ENCODE measurements at regions not wholly inside any gene's neighbourhood (a gene's known extent, or its start where the extent isn't known, plus 50 kb on each side); places are given as distances from the start of the nearest gene placed in this dataset.

DNA sequence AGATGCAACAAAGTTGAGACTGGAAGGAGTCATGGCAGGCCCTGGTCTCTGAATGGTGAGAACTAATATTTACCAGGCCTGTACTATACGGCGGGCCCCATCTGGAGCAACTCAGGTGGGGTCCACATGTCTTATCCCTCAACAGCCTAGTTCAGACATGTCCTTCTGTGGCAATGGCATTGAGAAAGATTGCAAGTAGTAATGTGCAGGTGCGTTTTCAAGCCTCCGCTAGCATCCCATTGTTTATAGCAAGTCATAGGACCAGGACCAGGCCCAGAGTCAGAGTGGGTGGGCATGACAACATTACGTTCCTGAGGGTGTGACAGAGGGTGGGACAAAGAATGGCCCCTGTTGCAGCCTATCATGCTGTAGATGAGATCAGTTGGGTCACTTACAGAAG lies 541.1 kb downstream of the EFNB2 start:
- TF ChIP-seq, protein P1, sequence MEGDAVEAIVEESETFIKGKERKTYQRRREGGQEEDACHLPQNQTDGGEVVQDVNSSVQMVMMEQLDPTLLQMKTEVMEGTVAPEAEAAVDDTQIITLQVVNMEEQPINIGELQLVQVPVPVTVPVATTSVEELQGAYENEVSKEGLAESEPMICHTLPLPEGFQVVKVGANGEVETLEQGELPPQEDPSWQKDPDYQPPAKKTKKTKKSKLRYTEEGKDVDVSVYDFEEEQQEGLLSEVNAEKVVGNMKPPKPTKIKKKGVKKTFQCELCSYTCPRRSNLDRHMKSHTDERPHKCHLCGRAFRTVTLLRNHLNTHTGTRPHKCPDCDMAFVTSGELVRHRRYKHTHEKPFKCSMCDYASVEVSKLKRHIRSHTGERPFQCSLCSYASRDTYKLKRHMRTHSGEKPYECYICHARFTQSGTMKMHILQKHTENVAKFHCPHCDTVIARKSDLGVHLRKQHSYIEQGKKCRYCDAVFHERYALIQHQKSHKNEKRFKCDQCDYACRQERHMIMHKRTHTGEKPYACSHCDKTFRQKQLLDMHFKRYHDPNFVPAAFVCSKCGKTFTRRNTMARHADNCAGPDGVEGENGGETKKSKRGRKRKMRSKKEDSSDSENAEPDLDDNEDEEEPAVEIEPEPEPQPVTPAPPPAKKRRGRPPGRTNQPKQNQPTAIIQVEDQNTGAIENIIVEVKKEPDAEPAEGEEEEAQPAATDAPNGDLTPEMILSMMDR (IDR thresholded peaks at IDR 0.05), result no peak
- TF ChIP-seq POLR2A (IDR thresholded peaks at IDR 0.05), result no peak

Data from right lobe of liver (tissue), 4 donors.